ENCODE measurements at regions not wholly inside any gene's neighbourhood (a gene's known extent, or its start where the extent isn't known, plus 50 kb on each side); places are given as distances from the start of the nearest gene placed in this dataset.
A peak's percentile ranks its signal among the peaks of the same experiment; 100 is the strongest.

DNA sequence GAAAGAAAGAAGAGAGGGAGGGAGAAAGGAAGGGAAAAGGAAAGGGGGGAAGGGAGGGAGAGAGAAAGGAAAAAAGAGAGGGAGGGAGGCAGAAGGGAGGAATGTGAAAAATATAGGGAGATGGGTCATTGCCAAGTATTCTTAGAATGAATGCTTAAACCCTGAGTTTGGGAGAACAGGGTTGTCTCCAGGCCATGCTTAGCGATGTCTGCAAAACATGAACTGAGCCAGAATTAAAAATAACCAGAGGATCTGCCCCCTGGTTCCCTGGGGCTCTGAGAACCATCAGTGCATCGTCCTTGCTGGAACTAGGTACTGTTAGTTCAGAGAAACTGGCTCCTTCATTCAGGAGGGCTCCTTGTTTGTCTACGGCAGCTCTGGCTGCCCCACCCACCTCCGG, 170.4 kb downstream of the IRX5 start:
- Mint-ChIP-seq H3K27ac (no peak overlapping the region), H3K4me3 (no peak overlapping the region), H3K36me3 (ENCODE audit: low read depth) (no peaks in the 10 kb centered on the region), H3K4me1 (peaks cover 4% of the 10 kb centered on the region; the same call in 2 of the 3 replicates), H3K9me3 (peaks cover 13% of the 10 kb centered on the region), H3K27me3 (ENCODE audit: insufficient read depth, low read depth, poor library complexity) (peaks cover 11% of the 10 kb centered on the region)
- no peak overlapping the region for H3K4me3 ChIP-seq
- no peak overlapping the region for H3K4me2 ChIP-seq
- H2AFZ ChIP-seq, result 0 out of 2 replicates have a peak overlapping the region, but pooled peaks have one; percentile 52
- no peaks in the 10 kb centered on the region for H3K9me2 ChIP-seq (ENCODE audit: insufficient read depth)
- no peaks in the 10 kb centered on the region for H4K20me1 ChIP-seq (replicated peaks; ENCODE audit: insufficient read depth)
- no peaks in the 10 kb centered on the region for H3K4me1 ChIP-seq (ENCODE audit: insufficient read depth)
- DNase-seq (ENCODE audit: low spot score) (no peak), ATAC-seq (no peak)
- H3K36me3 ChIP-seq (ENCODE audit: insufficient read depth), result no peaks in the 10 kb centered on the region
- no peaks in the 10 kb centered on the region for H3F3A ChIP-seq (replicated peaks; ENCODE audit: low read depth)
- TF ChIP-seq CREB1 (CRISPR knock-in tag; IDR thresholded peaks at IDR 0.05; ENCODE audit: low read depth) (no peak), ZNF331 (CRISPR knock-in tag; IDR thresholded peaks at IDR 0.05; ENCODE audit: low read depth) (no peak), EZH2 (IDR thresholded peaks at IDR 0.05; ENCODE audit: low read depth, unreplicated experiment) (no peak), JUNB (IDR thresholded peaks at IDR 0.05; ENCODE audit: unreplicated experiment) (no peak), ZNF114 (CRISPR knock-in tag; IDR thresholded peaks at IDR 0.05) (no peak), EZH2phosphoT487 (IDR thresholded peaks at IDR 0.05; ENCODE audit: unreplicated experiment) (no peak), NANOG (IDR thresholded peaks at IDR 0.05; ENCODE audit: borderline replicate concordance) (no peak), POLR2AphosphoS5 (IDR thresholded peaks at IDR 0.05; ENCODE audit: low read depth) (no peak)
- TF ChIP-seq, protein P1, sequence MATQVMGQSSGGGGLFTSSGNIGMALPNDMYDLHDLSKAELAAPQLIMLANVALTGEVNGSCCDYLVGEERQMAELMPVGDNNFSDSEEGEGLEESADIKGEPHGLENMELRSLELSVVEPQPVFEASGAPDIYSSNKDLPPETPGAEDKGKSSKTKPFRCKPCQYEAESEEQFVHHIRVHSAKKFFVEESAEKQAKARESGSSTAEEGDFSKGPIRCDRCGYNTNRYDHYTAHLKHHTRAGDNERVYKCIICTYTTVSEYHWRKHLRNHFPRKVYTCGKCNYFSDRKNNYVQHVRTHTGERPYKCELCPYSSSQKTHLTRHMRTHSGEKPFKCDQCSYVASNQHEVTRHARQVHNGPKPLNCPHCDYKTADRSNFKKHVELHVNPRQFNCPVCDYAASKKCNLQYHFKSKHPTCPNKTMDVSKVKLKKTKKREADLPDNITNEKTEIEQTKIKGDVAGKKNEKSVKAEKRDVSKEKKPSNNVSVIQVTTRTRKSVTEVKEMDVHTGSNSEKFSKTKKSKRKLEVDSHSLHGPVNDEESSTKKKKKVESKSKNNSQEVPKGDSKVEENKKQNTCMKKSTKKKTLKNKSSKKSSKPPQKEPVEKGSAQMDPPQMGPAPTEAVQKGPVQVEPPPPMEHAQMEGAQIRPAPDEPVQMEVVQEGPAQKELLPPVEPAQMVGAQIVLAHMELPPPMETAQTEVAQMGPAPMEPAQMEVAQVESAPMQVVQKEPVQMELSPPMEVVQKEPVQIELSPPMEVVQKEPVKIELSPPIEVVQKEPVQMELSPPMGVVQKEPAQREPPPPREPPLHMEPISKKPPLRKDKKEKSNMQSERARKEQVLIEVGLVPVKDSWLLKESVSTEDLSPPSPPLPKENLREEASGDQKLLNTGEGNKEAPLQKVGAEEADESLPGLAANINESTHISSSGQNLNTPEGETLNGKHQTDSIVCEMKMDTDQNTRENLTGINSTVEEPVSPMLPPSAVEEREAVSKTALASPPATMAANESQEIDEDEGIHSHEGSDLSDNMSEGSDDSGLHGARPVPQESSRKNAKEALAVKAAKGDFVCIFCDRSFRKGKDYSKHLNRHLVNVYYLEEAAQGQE (IDR thresholded peaks at IDR 0.05; ENCODE audit: unreplicated experiment), result no peak
- TF ChIP-seq, protein P2, sequence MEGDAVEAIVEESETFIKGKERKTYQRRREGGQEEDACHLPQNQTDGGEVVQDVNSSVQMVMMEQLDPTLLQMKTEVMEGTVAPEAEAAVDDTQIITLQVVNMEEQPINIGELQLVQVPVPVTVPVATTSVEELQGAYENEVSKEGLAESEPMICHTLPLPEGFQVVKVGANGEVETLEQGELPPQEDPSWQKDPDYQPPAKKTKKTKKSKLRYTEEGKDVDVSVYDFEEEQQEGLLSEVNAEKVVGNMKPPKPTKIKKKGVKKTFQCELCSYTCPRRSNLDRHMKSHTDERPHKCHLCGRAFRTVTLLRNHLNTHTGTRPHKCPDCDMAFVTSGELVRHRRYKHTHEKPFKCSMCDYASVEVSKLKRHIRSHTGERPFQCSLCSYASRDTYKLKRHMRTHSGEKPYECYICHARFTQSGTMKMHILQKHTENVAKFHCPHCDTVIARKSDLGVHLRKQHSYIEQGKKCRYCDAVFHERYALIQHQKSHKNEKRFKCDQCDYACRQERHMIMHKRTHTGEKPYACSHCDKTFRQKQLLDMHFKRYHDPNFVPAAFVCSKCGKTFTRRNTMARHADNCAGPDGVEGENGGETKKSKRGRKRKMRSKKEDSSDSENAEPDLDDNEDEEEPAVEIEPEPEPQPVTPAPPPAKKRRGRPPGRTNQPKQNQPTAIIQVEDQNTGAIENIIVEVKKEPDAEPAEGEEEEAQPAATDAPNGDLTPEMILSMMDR (conservative IDR thresholded peaks at IDR 0.05; ENCODE audit: low read depth in 2 of 2), result no peak
- TF ChIP-seq, protein P3, sequence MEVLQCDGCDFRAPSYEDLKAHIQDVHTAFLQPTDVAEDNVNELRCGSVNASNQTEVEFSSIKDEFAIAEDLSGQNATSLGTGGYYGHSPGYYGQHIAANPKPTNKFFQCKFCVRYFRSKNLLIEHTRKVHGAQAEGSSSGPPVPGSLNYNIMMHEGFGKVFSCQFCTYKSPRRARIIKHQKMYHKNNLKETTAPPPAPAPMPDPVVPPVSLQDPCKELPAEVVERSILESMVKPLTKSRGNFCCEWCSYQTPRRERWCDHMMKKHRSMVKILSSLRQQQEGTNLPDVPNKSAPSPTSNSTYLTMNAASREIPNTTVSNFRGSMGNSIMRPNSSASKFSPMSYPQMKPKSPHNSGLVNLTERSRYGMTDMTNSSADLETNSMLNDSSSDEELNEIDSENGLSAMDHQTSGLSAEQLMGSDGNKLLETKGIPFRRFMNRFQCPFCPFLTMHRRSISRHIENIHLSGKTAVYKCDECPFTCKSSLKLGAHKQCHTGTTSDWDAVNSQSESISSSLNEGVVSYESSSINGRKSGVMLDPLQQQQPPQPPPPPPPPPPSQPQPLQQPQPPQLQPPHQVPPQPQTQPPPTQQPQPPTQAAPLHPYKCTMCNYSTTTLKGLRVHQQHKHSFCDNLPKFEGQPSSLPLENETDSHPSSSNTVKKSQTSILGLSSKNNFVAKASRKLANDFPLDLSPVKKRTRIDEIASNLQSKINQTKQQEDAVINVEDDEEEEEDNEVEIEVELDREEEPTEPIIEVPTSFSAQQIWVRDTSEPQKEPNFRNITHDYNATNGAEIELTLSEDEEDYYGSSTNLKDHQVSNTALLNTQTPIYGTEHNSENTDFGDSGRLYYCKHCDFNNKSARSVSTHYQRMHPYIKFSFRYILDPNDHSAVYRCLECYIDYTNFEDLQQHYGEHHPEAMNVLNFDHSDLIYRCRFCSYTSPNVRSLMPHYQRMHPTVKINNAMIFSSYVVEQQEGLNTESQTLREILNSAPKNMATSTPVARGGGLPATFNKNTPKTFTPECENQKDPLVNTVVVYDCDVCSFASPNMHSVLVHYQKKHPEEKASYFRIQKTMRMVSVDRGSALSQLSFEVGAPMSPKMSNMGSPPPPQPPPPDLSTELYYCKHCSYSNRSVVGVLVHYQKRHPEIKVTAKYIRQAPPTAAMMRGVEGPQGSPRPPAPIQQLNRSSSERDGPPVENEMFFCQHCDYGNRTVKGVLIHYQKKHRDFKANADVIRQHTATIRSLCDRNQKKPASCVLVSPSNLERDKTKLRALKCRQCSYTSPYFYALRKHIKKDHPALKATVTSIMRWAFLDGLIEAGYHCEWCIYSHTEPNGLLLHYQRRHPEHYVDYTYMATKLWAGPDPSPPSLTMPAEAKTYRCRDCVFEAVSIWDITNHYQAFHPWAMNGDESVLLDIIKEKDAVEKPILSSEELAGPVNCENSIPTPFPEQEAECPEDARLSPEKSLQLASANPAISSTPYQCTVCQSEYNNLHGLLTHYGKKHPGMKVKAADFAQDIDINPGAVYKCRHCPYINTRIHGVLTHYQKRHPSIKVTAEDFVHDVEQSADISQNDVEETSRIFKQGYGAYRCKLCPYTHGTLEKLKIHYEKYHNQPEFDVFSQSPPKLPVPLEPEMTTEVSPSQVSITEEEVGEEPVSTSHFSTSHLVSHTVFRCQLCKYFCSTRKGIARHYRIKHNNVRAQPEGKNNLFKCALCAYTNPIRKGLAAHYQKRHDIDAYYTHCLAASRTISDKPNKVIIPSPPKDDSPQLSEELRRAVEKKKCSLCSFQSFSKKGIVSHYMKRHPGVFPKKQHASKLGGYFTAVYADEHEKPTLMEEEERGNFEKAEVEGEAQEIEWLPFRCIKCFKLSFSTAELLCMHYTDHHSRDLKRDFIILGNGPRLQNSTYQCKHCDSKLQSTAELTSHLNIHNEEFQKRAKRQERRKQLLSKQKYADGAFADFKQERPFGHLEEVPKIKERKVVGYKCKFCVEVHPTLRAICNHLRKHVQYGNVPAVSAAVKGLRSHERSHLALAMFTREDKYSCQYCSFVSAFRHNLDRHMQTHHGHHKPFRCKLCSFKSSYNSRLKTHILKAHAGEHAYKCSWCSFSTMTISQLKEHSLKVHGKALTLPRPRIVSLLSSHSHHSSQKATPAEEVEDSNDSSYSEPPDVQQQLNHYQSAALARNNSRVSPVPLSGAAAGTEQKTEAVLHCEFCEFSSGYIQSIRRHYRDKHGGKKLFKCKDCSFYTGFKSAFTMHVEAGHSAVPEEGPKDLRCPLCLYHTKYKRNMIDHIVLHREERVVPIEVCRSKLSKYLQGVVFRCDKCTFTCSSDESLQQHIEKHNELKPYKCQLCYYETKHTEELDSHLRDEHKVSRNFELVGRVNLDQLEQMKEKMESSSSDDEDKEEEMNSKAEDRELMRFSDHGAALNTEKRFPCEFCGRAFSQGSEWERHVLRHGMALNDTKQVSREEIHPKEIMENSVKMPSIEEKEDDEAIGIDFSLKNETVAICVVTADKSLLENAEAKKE (CRISPR knock-in tag; IDR thresholded peaks at IDR 0.05), result no peak
- TF ChIP-seq, protein P4, sequence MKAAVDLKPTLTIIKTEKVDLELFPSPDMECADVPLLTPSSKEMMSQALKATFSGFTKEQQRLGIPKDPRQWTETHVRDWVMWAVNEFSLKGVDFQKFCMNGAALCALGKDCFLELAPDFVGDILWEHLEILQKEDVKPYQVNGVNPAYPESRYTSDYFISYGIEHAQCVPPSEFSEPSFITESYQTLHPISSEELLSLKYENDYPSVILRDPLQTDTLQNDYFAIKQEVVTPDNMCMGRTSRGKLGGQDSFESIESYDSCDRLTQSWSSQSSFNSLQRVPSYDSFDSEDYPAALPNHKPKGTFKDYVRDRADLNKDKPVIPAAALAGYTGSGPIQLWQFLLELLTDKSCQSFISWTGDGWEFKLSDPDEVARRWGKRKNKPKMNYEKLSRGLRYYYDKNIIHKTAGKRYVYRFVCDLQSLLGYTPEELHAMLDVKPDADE (IDR thresholded peaks at IDR 0.05), result no peak
- H3K27ac ChIP-seq (ENCODE audit: low read depth), result no peak overlapping the region
- no peaks in the 10 kb centered on the region for H3K79me2 ChIP-seq (replicated peaks; ENCODE audit: insufficient read depth)
- H3K27me3 ChIP-seq (ENCODE audit: insufficient read depth), result no peaks in the 10 kb centered on the region
